Body of pancreas (tissue), 4 donors: ENCODE measurements at regions not wholly inside any gene's neighbourhood (a gene's known extent, or its start where the extent isn't known, plus 50 kb on each side); places are given as distances from the start of the nearest gene placed in this dataset.

Source experiments
- CTCF ChIP-seq, 7 experiments: fragments of 450-650 bp in 4 of 7; fragments of 200-600 bp in 3 of 7; sonication (generic) in 3 of 7; IDR thresholded peaks; one replicate each; pipeline ENCODE4 v1.5.1; 2016 to 2019; ENCODE audit warnings: antibody characterized with exemption in 7 of 7
- POLR2A ChIP-seq, 3 donors: fragments of 450-650 bp; IDR thresholded peaks; one replicate each; pipeline ENCODE4 v1.6.1; 2016; ENCODE audit warnings: antibody characterized with exemption in 3 of 3, mild to moderate bottlenecking in 2 of 3

DNA sequence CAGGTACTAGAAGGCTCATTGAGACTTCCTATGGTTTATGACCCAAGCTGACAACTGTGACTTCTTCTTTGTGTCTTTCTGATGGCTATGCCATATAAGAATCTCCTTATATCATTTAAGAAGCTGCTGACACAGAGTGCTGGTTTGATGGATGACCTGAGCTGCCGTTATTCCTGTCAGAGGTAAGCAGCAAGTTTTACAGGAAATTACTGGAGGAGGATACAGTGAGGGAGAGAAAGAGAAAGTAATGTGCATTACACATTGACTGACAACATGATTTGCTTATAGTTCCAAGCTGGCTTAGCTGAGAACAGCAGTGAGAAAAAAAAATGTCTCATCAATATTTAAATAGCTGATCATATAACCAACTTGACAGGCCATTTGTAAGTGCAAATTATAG, 981.4 kb downstream of the FSCB start:
- TF ChIP-seq CTCF (IDR thresholded peaks at IDR 0.05), result no peak
- TF ChIP-seq POLR2A (IDR thresholded peaks at IDR 0.05), result no peak
